Stimulated activated CD4-positive, alpha-beta T cell treated with anti-CD3 and anti-CD28 coated beads, TNF-alpha, amount 100 ng/mL, for 4 hours (primary cell): ENCODE measurements at regions not wholly inside any gene's neighbourhood (a gene's known extent, or its start where the extent isn't known, plus 50 kb on each side); places are given as distances from the start of the nearest gene placed in this dataset.
"Not testable (repeated sequence)": the region's sequence is repeated elsewhere in the genome, so short reads cannot be mapped to it uniquely, and the experiment has no call there.

Experiments used
- DNase-seq, 3 experiments: peaks; one replicate each; pipeline ENCODE4 v3.0.0-alpha.2; 2020; ENCODE audit warnings: low read depth in 3 of 3

GRCh38 chr13:22813531-22814377 lies 367.0 kb upstream of the SGCG start:
- DNase-seq: not testable (repeated sequence)

- DNase-seq: not testable (repeated sequence)
These were observed 366.3 kb upstream of the SGCG start for GRCh38 chr13:22814433-22814832.

GRCh38 chr13:22821589-22821988 lies 359.2 kb upstream of the SGCG start:
- DNase-seq: no peak

DNA sequence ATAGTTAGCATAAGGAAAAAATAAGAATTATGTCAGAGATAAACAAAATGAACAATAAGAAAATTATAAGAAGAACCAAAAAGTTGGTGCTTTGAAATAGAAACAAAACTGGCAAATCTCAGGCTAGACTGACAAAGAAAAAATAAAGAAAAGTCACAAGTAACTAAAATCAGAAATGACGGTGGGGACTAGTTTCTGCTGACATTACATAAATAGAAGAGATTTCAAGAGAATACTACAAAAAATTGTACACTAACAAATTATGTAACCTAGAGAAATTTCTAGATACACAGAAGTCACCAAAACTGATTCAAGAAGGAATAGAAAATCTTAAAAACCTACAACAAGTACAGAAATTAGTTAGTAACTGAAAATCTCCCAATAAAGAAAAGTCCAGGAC lies 355.6 kb upstream of the SGCG start:
- no peak for DNase-seq

DNA sequence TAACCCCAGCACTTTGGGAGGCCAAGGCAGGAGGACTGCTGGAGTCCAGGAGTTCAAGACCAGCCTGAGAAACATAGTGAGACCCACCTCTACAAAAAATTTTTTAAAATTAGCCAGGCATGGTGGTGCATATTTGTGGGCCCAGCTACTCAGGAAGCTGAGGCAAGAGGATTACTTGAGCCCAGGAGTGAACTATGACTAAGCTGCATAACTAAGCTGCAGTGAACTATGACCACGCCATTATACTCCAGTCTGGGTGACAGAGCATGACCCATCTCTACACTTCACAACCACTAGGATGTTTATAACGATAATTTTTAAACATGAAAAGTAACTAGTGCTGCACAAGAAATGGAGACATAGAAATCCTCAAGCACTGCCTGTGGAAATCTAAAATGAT lies 352.7 kb upstream of the SGCG start:
- DNase-seq: no peak

GRCh38 chr13:22836475-22836874 lies 344.3 kb upstream of the SGCG start:
- DNase-seq: no peak

DNA sequence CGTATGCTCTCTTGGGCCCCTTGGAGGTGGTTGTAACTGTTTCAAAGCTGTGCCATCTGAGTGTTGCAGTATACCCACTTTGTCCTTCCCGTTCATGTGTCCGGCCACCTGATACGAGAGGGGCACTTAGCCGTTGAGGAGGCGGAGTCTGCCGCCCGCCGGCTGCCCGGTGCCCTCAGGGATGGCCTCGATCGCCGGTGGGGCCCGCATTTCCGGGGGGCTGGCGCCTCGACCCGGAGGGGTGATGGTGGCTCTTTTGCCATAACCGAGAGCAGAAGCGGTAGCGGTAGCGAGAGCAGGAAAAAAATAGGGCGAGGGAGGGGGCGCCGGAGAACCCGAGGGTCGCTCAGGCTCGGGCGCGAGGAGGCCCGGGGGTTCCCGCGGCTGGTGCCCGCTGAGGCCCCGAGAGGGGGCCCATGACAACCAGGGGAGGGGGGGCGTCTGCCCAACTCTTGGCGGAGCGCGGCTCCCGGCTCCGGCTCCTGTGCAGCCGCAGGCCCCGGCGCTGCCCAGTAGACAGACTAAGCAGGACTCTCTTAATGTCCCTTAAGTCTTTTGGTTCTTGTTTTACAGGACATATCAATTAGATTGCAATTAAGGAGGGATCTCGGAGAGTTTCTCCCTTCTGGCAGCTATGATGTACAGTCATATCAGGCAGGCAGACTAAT lies 342.7 kb upstream of the SGCG start:
- DNase-seq: no peak

GRCh38 chr13:22839603-22840530 lies 340.9 kb upstream of the SGCG start:
- no peak for DNase-seq

GRCh38 chr13:22846551-22846950 lies 334.2 kb upstream of the SGCG start:
- DNase-seq: no peak

DNA sequence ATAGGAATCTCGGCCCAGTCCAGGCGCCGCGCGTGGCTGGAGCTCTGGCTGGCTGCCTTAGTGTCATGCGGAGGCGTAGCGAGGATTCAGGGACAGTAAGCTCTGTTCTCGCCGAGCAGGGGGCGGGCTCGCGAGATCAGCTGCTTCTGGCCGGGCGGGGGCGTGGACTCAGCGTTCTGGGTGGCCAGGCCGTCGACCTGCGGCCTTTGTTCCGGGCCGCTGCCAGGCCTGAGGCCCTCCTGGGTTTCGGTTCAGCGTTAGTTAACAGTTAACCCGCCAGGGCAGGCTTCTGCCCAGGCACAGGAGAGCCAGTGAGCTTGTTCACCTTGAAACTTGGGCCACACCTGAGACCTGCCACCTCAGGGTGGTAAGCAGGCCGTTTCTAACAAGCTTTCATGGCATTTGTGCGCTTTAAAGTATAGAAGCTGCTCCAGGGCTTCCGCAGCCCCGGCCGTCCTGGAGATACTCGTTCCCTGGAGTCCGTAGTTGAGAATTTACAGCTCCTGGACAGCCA lies 332.2 kb upstream of the SGCG start:
- DNase-seq: no peak

DNA sequence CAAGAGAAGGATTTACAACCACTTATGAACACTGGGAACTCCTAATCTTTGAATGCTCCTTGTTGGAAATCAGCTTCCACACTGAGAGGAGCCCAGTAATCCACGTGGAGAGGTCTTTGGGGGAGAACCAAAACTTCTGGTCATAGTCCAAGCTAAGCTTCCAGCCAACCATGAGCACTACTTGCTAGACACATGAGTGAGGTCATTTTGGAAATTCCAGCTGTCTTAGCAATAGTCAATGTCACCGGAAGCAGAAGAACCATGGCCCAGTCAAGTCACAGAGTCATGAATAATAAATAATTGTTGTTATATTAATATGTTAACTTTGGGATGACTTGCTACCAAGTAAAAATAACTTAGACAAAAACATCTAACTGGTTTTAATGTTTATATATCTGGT lies 324.9 kb upstream of the SGCG start:
- no peak for DNase-seq

- DNase-seq: not testable (repeated sequence)
These were observed 321.8 kb upstream of the SGCG start for GRCh38 chr13:22858980-22859379.

DNA sequence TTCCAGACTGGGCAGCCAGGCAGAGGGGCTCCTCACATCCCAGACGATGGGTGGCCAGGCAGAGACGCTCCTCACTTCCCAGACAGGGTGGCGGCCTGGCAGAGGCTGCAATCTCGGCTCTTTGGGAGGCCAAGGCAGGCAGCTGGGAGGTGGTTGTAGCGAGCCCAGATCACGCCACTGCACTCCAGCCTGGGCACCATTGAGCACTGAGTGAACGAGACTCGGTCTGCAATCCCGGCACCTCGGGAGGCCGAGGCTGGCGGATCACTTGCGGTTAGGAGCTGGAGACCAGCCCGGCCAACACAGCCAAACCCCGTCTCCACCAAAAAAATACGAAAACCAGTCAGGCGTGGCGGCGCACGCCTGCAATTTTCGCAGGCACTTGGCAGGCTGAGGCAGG lies 321.4 kb upstream of the SGCG start:
- not testable (repeated sequence) for DNase-seq

GRCh38 chr13:22861958-22862466 lies 318.8 kb upstream of the SGCG start:
- no peak for DNase-seq

DNA sequence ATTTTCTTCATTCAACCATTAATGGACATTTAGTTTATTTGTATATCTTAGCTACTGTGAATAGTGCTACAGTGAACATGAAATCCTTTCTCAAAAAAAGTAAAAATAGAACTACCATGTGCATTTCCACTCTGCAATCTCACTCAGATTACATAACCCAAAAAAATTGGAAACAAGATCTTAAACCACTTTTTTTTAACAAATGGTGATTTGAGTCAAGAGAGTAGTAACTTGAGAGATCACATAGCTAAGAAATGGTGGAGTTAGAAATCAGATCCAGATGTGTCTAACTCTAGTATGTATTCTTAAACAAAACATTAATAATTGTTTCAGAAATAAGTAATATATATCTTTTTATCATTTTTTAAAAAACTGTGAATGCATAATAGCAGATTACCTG lies 318.3 kb upstream of the SGCG start:
- DNase-seq: no peak

GRCh38 chr13:22866221-22866620 lies 314.6 kb upstream of the SGCG start:
- no peak for DNase-seq

GRCh38 chr13:22871231-22871630 lies 309.5 kb upstream of the SGCG start:
- DNase-seq: no peak

DNA sequence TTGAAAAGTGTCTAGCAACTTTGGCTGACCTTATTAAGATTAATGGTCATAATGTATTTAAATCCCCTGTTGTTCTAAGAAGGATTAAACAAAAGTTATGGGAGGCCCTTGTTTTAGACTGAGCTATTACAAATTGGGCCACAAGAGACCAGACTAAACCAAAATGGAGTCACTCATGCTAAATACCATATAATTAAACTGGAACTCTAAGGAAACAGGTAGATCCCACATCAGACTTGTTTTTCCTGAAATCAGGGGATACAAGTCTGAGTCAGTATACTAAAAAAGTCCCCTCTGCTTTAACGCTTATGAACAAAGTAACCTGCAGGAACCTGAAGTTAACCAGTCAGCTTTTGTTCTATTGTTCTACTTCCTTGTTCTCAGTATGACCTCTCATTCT lies 305.9 kb upstream of the SGCG start:
- no peak for DNase-seq

DNA sequence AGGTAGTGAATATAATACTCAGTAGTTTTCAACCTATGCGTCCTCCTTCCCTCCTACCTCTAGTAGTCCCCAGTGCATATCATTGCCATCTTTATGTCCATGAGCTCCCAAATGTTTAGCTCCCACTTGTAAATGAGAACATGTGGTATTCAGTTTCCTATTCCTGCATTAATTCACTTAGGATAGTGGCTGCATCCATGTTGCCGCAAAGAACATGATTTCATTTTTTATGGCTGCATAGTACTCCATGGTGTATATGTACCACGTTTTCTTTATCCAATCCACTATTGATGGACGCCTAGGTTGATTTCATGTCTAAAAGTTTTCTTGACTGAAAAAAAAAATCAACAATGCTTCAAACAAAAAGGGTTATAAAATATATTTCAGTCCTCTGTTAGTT lies 303.4 kb upstream of the SGCG start:
- DNase-seq: no peak

DNA sequence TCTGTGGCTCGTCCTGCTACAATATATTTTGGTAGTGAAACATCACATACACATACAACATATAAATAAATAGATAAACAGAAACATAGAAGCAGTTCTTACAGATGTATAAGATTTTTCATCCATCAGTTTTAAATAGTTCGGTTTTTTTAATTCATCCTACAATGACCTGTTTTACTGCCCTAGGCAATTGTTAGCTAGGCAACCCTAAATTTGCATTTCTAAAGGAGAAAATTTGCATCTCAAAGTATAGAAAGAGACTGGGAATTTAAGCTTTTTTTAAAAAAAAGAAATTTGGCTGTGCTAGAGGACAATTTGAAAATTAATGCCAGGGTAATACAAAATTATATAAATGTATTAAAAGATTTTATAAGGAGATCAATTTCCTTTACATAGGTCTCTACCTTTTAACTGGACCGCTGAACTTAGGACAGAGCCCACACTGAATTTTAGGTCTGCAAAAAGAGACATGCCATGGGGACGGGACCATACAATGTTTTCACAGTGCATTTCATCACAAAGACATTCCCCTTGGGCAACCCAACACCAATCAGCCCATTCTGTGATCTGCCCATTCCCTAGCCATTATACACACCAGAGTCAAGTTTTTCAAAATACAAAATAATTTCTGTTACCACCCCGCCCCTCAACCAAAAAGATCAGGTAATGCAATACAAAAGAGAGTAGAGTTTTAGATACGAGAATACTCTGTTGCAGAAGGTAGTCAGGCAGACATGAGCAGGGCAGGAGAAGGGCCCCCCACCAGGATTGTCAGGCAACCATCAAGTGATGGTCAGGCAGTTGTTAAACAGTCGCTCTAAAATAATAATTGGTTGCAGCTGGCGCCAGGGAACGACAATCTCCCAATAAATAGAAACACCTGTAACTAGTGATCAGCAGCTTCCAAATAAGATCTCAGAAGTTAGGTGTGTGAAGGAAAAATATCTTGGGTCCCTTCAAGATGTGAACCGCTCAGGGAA lies 299.7 kb upstream of the SGCG start:
- DNase-seq: no peak
